ENCODE measurements at regions not wholly inside any gene's neighbourhood (a gene's known extent, or its start where the extent isn't known, plus 50 kb on each side); places are given as distances from the start of the nearest gene placed in this dataset.

GRCh38 chr7:20007510-20007909, 209.7 kb downstream of the MACC1 start:
- TF ChIP-seq CTCF (conservative IDR thresholded peaks at IDR 0.05) (no peak), EZH2 (IDR thresholded peaks at IDR 0.05; ENCODE audit: low read depth) (no peak)
